Astrocyte (in vitro differentiated cells and primary cell): ENCODE measurements at regions not wholly inside any gene's neighbourhood (a gene's known extent, or its start where the extent isn't known, plus 50 kb on each side); places are given as distances from the start of the nearest gene placed in this dataset.

Experiments used
- DNase-seq: peaks from one replicate; pipeline ENCODE4 v3.0.0-alpha.2; 2010; ENCODE audit warnings: low read depth
- FAIRE-seq: peaks from 2 replicates; lab custom pipeline; 2011; peaks lifted over from hg19 to GRCh38; lab: Jason Lieb, UNC
- H2AFZ ChIP-seq: 2 replicates; pipeline ENCODE4 v1.6.0; 2012; ENCODE audit warnings: low read depth, low read length, inconsistent platforms
- H3K27ac ChIP-seq: 2 replicates; pipeline ENCODE4 v1.5.1; 2011; ENCODE audit warnings: low read depth, low read length, inconsistent platforms
- H3K27me3 ChIP-seq: 2 replicates; pipeline ENCODE4 v1.6.0; 2011; ENCODE audit warnings: low read length, inconsistent platforms; ENCODE audit not compliant: insufficient read depth
- H3K36me3 ChIP-seq: 2 replicates; pipeline ENCODE4 v1.5.1; 2011; ENCODE audit warnings: low read length, inconsistent platforms; ENCODE audit not compliant: insufficient read depth
- H3K4me1 ChIP-seq: 2 replicates; pipeline ENCODE4 v1.5.1; 2011; ENCODE audit warnings: low read length, inconsistent platforms; ENCODE audit not compliant: insufficient read depth
- H3K4me2 ChIP-seq: 2 replicates; pipeline ENCODE4 v1.6.0; 2012; ENCODE audit warnings: low read length, inconsistent platforms
- H3K4me3 ChIP-seq: 2 replicates; pipeline ENCODE4 v1.5.1; 2011; ENCODE audit warnings: low read depth, mild to moderate bottlenecking, low read length, inconsistent platforms; ENCODE audit not compliant: insufficient read depth
- H3K79me2 ChIP-seq: 2 replicates; pipeline ENCODE4 v1.6.0; 2012; ENCODE audit warnings: mild to moderate bottlenecking, low read length, inconsistent platforms; ENCODE audit not compliant: insufficient read depth
- H3K9ac ChIP-seq: 2 replicates; pipeline ENCODE4 v1.6.0; 2012; ENCODE audit warnings: mild to moderate bottlenecking, low read length, inconsistent platforms
- H3K9me3 ChIP-seq: 2 replicates; pipeline ENCODE4 v1.5.1; 2012; ENCODE audit warnings: low read depth, mild to moderate bottlenecking, low read length, inconsistent platforms; ENCODE audit not compliant: insufficient read depth
- H4K20me1 ChIP-seq: 2 replicates; pipeline ENCODE4 v1.6.0; 2012; ENCODE audit warnings: low read length, inconsistent platforms; ENCODE audit not compliant: insufficient read depth
- H3K27ac Mint-ChIP-seq: one replicate; pipeline ENCODE4 v1.8.0; 2021; ENCODE audit warnings: mild to moderate bottlenecking, mixed read lengths; ENCODE audit not compliant: unreplicated experiment
- H3K27me3 Mint-ChIP-seq: one replicate; pipeline ENCODE4 v1.8.0; 2021; ENCODE audit warnings: low read depth, mixed read lengths; ENCODE audit not compliant: unreplicated experiment
- H3K36me3 Mint-ChIP-seq: one replicate; pipeline ENCODE4 v1.8.0; 2021; ENCODE audit warnings: low read depth, mixed read lengths; ENCODE audit not compliant: unreplicated experiment
- H3K4me1 Mint-ChIP-seq: one replicate; pipeline ENCODE4 v1.8.0; 2021; ENCODE audit warnings: low read depth, mixed read lengths; ENCODE audit not compliant: unreplicated experiment
- H3K4me3 Mint-ChIP-seq: one replicate; pipeline ENCODE4 v1.8.0; 2021; ENCODE audit warnings: mild to moderate bottlenecking, moderate library complexity, mixed read lengths; ENCODE audit not compliant: unreplicated experiment
- H3K9me3 Mint-ChIP-seq: one replicate; pipeline ENCODE4 v1.8.0; 2021; ENCODE audit warnings: mild to moderate bottlenecking, mixed read lengths; ENCODE audit not compliant: unreplicated experiment
- CTCF ChIP-seq: IDR thresholded peaks from 2 replicates; pipeline ENCODE4 v1.5.1; 2011; ENCODE audit warnings: low read depth, mild to moderate bottlenecking, inconsistent platforms, low read length, moderate library complexity; ENCODE audit not compliant: insufficient read depth
- EZH2 ChIP-seq: IDR thresholded peaks from 2 replicates; pipeline ENCODE4 v1.6.1; 2012; ENCODE audit warnings: mild to moderate bottlenecking, low read length, inconsistent platforms; ENCODE audit not compliant: insufficient read depth

GRCh38 chr5:9863486-9863885 is 233.3 kb upstream of the TAS2R1 start:
- H3K9me3 Mint-ChIP-seq, result peaks cover 20% of the 10 kb centered on the region
- FAIRE-seq (no peak), DNase-seq (no peak)

DNA sequence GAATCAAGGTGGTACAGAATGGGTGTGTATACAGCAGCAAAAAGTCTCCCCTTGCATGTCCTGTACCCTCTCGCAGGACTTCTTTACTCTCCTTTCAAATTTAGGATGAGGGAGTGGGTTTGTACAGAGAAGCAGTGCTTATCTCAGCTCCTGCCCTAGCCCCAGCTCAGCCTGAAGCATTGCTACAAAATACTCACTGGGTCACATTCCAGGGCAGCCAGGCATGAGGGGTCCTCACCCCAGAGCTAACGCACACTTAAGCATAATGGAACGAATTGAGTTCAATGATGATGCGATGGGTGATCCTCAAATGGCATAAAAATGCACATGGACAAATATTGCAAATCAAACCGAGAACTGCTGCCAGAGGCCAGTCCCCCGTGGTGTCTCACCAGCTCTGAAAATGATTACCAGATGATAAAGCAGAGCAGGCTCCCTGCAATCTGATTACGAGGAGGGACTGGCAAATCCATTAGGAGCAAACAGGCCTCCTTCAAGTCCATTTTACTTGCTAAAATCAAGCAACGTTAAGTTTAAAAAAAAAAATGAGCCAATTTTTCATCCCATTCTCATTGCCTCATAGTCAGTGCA is 231.6 kb upstream of the TAS2R1 start:
- no peak for FAIRE-seq
- Histone ChIP-seq H3K9me3 (peaks cover 9% of the 10 kb centered on the region), H4K20me1 (no peaks in the 10 kb centered on the region), H3K27me3 (no peaks in the 10 kb centered on the region), H3K4me2 (no peak overlapping the region), H3K36me3 (no peaks in the 10 kb centered on the region), H3K27ac (no peak overlapping the region), H3K4me1 (no peaks in the 10 kb centered on the region), H3K79me2 (no peaks in the 10 kb centered on the region), H3K4me3 (no peak overlapping the region), H3K9ac (no peak overlapping the region), H2AFZ (no peak overlapping the region)
- Mint-ChIP-seq H3K9me3 (peaks cover 15% of the 10 kb centered on the region), H3K27me3 (peaks cover 11% of the 10 kb centered on the region), H3K36me3 (no peaks in the 10 kb centered on the region), H3K4me3 (no peak overlapping the region), H3K27ac (no peak overlapping the region), H3K4me1 (no peaks in the 10 kb centered on the region)
- TF ChIP-seq EZH2, result no peak
- TF ChIP-seq CTCF, result no peak
- DNase-seq, result no peak

More at GRCh38 chr5:9863486-9863885, 233.3 kb upstream of the TAS2R1 start:
- H3K9ac ChIP-seq, result no peak overlapping the region
- no peak overlapping the region for H3K4me2 ChIP-seq
- Mint-ChIP-seq H3K4me1 (no peaks in the 10 kb centered on the region), H3K36me3 (peaks cover 2% of the 10 kb centered on the region), H3K27me3 (peaks cover 11% of the 10 kb centered on the region), H3K4me3 (no peak overlapping the region), H3K27ac (no peak overlapping the region)
- H3K4me1 ChIP-seq, result no peaks in the 10 kb centered on the region
- H3K36me3 ChIP-seq, result no peaks in the 10 kb centered on the region
- H3K9me3 ChIP-seq, result peaks cover 9% of the 10 kb centered on the region
- TF ChIP-seq CTCF (no peak), EZH2 (no peak)
- H3K4me3 ChIP-seq, result no peak overlapping the region
- no peaks in the 10 kb centered on the region for H4K20me1 ChIP-seq
- no peaks in the 10 kb centered on the region for H3K79me2 ChIP-seq
- no peaks in the 10 kb centered on the region for H3K27me3 ChIP-seq
- H2AFZ ChIP-seq, result no peak overlapping the region
- no peak overlapping the region for H3K27ac ChIP-seq

- peaks cover 11% of the 10 kb centered on the region for H3K27me3 Mint-ChIP-seq
- FAIRE-seq, result no peak
- peaks cover 4% of the 10 kb centered on the region for H3K9me3 Mint-ChIP-seq
- no peak overlapping the region for H3K4me3 Mint-ChIP-seq
- no peak overlapping the region for H3K27ac Mint-ChIP-seq
- no peaks in the 10 kb centered on the region for H3K79me2 ChIP-seq
- H3K27ac ChIP-seq, result no peak overlapping the region
- no peaks in the 10 kb centered on the region for H4K20me1 ChIP-seq
- no peak overlapping the region for H2AFZ ChIP-seq
- H3K36me3 ChIP-seq, result no peaks in the 10 kb centered on the region
- H3K36me3 Mint-ChIP-seq, result no peaks in the 10 kb centered on the region
- H3K4me3 ChIP-seq, result no peak overlapping the region
- H3K4me2 ChIP-seq, result no peak overlapping the region
- no peaks in the 10 kb centered on the region for H3K4me1 Mint-ChIP-seq
- H3K27me3 ChIP-seq, result no peaks in the 10 kb centered on the region
- H3K4me1 ChIP-seq, result no peaks in the 10 kb centered on the region
- no peak for DNase-seq
- H3K9me3 ChIP-seq, result peaks cover 3% of the 10 kb centered on the region
- TF ChIP-seq CTCF, result no peak
- no peak for TF ChIP-seq EZH2
- no peak overlapping the region for H3K9ac ChIP-seq
Measured at GRCh38 chr5:9859808-9860207, 229.7 kb upstream of the TAS2R1 start.
